DOHH2 (cell line): ENCODE measurements at regions not wholly inside any gene's neighbourhood (a gene's known extent, or its start where the extent isn't known, plus 50 kb on each side); places are given as distances from the start of the nearest gene placed in this dataset.

ENCODE experiments used
- EZH2phosphoT487 ChIP-seq: fragments of 200-600 bp; sonication (generic); IDR thresholded peaks from 2 replicates; pipeline ENCODE4 v1.6.1; 2017; ENCODE audit warnings: borderline replicate concordance, mild to moderate bottlenecking, antibody characterized with exemption, low read length, moderate library complexity, mixed read lengths
- TF ChIP-seq, protein P1 (sequence below): fragments of 200-600 bp; sonication (generic); IDR thresholded peaks from one replicate; pipeline ENCODE4 v1.5.1; 2014; ENCODE audit warnings: antibody characterized with exemption, mild to moderate bottlenecking, low read depth, low read length; ENCODE audit not compliant: poor library complexity, severe bottlenecking

- TF ChIP-seq, protein P1, sequence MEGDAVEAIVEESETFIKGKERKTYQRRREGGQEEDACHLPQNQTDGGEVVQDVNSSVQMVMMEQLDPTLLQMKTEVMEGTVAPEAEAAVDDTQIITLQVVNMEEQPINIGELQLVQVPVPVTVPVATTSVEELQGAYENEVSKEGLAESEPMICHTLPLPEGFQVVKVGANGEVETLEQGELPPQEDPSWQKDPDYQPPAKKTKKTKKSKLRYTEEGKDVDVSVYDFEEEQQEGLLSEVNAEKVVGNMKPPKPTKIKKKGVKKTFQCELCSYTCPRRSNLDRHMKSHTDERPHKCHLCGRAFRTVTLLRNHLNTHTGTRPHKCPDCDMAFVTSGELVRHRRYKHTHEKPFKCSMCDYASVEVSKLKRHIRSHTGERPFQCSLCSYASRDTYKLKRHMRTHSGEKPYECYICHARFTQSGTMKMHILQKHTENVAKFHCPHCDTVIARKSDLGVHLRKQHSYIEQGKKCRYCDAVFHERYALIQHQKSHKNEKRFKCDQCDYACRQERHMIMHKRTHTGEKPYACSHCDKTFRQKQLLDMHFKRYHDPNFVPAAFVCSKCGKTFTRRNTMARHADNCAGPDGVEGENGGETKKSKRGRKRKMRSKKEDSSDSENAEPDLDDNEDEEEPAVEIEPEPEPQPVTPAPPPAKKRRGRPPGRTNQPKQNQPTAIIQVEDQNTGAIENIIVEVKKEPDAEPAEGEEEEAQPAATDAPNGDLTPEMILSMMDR, result no peak
- no peak for TF ChIP-seq EZH2phosphoT487
These were observed 533.9 kb downstream of the TLR4 start for GRCh38 chr9:118238139-118238538.
